ENCODE measurements at regions not wholly inside any gene's neighbourhood (a gene's known extent, or its start where the extent isn't known, plus 50 kb on each side); places are given as distances from the start of the nearest gene placed in this dataset.

GRCh38 chr3:76683256-76683655, 356.6 kb upstream of the ROBO2 start:
- Histone ChIP-seq H3K4me3 (ENCODE audit: low read depth in 2 of 2, low read length in 1 of 2) (no peak overlapping the region), H3K4me1 (ENCODE audit: control insufficient read depth in 1 of 2, insufficient read depth in 2 of 2, low read depth in 1 of 2, low read length in 1 of 2) (no peaks in the 10 kb centered on the region; a peak in 1 of 4 replicates), H2AFZ (ENCODE audit: low read depth) (no peak overlapping the region), H3K9ac (no peak overlapping the region), H3K9me2 (no peaks in the 10 kb centered on the region), H3K27me3 (ENCODE audit: insufficient read depth) (no peaks in the 10 kb centered on the region), H4K20me1 (ENCODE audit: insufficient read depth) (no peaks in the 10 kb centered on the region), H3K27ac (ENCODE audit: low read depth in 2 of 2, low read length in 1 of 2) (no peak overlapping the region), H3F3A (replicated peaks; ENCODE audit: insufficient read depth) (no peaks in the 10 kb centered on the region), H3K4me2 (no peak overlapping the region), H3K9me3 (no peaks in the 10 kb centered on the region), H3K79me2 (ENCODE audit: insufficient read depth) (no peaks in the 10 kb centered on the region), H3K36me3 (replicated peaks in 1 of 2; ENCODE audit: control insufficient read depth in 1 of 2, insufficient read depth in 2 of 2, low read length in 1 of 2) (no peaks in the 10 kb centered on the region)
- CTCF ChIA-PET, result interaction anchor here (0.9 kb wide), 2 partner anchors 70 to 356 kb away, joined by 3 to 4 read pairs; no protein-coding TSS in a partner anchor
- TF ChIP-seq MXI1 (IDR thresholded peaks at IDR 0.05; ENCODE audit: low read depth, low read length) (peak; percentile 46; the same call in 1 of the 2 replicates), GATA2 (CRISPR knock-in tag; IDR thresholded peaks at IDR 0.05) (peak; percentile 62), EP300 (IDR thresholded peaks at IDR 0.05; ENCODE audit: borderline replicate concordance in 1 of 2, low read depth in 1 of 2, low read length in 1 of 2) (peak in 1 of 2 experiments; percentile 80; a peak in 1 of 4 replicates), TEAD4 (IDR thresholded peaks at IDR 0.05; ENCODE audit: borderline replicate concordance, insufficient read depth) (0 out of 2 replicates have a peak, but pooled peaks have one; percentile 12), FOXM1 (IDR thresholded peaks at IDR 0.05; ENCODE audit: low read depth) (no peak)
- DNase-seq, result peak; percentile 12
- WGBS (ENCODE audit: low lambda C conversion rate), result 7% methylated on average over 3 of the region's 3 CpGs
- POLR2A ChIA-PET, result no interaction called here

- Histone ChIP-seq H3F3A (replicated peaks; ENCODE audit: insufficient read depth) (no peaks in the 10 kb centered on the region), H3K9me2 (no peaks in the 10 kb centered on the region), H3K4me1 (ENCODE audit: control insufficient read depth in 1 of 2, insufficient read depth in 2 of 2, low read depth in 1 of 2, low read length in 1 of 2) (no peaks in the 10 kb centered on the region; a peak in 1 of 4 replicates), H4K20me1 (ENCODE audit: insufficient read depth) (no peaks in the 10 kb centered on the region), H3K4me2 (no peak overlapping the region), H3K36me3 (replicated peaks in 1 of 2; ENCODE audit: control insufficient read depth in 1 of 2, insufficient read depth in 2 of 2, low read length in 1 of 2) (no peaks in the 10 kb centered on the region), H3K9ac (no peak overlapping the region), H3K27ac (ENCODE audit: low read depth in 2 of 2, low read length in 1 of 2) (no peak overlapping the region), H3K4me3 (ENCODE audit: low read depth in 2 of 2, low read length in 1 of 2) (no peak overlapping the region), H3K27me3 (ENCODE audit: insufficient read depth) (no peaks in the 10 kb centered on the region), H3K79me2 (ENCODE audit: insufficient read depth) (no peaks in the 10 kb centered on the region), H2AFZ (ENCODE audit: low read depth) (no peak overlapping the region), H3K9me3 (no peaks in the 10 kb centered on the region)
- ChIA-PET CTCF (no interaction called here), POLR2A (no interaction called here)
- no peak for DNase-seq
- TF ChIP-seq TAF1 (IDR thresholded peaks at IDR 0.05; ENCODE audit: borderline replicate concordance, low read depth, low read length) (no peak), USF1 (IDR thresholded peaks at IDR 0.05; ENCODE audit: borderline replicate concordance, low read depth) (no peak)
- 40% methylated on average over 2 of the region's 2 CpGs for WGBS (ENCODE audit: low lambda C conversion rate)
Observed at GRCh38 chr3:76684946-76685345, 355.0 kb upstream of the ROBO2 start.

GRCh38 chr3:76685858-76686257, 354.0 kb upstream of the ROBO2 start:
- CTCF ChIA-PET, result no interaction called here
- Histone ChIP-seq H3K9ac (no peak overlapping the region), H3K4me1 (ENCODE audit: control insufficient read depth in 1 of 2, insufficient read depth in 2 of 2, low read depth in 1 of 2, low read length in 1 of 2) (no peaks in the 10 kb centered on the region; a peak in 1 of 4 replicates), H3K4me3 (ENCODE audit: low read depth in 2 of 2, low read length in 1 of 2) (no peak overlapping the region), H2AFZ (ENCODE audit: low read depth) (no peak overlapping the region), H3K9me2 (no peaks in the 10 kb centered on the region), H3K27ac (ENCODE audit: low read depth in 2 of 2, low read length in 1 of 2) (no peak overlapping the region), H3F3A (replicated peaks; ENCODE audit: insufficient read depth) (no peaks in the 10 kb centered on the region), H3K9me3 (no peaks in the 10 kb centered on the region), H3K4me2 (no peak overlapping the region), H3K36me3 (replicated peaks in 1 of 2; ENCODE audit: control insufficient read depth in 1 of 2, insufficient read depth in 2 of 2, low read length in 1 of 2) (no peaks in the 10 kb centered on the region), H3K27me3 (ENCODE audit: insufficient read depth) (no peaks in the 10 kb centered on the region), H3K79me2 (ENCODE audit: insufficient read depth) (no peaks in the 10 kb centered on the region), H4K20me1 (ENCODE audit: insufficient read depth) (no peaks in the 10 kb centered on the region)
- POLR2A ChIA-PET, result no interaction called here
- TF ChIP-seq ELF1 (IDR thresholded peaks at IDR 0.05) (no peak), NFIC (IDR thresholded peaks at IDR 0.05; ENCODE audit: borderline replicate concordance) (no peak), CTCF (IDR thresholded peaks at IDR 0.05) (no peak), GABPA (IDR thresholded peaks at IDR 0.05; ENCODE audit: low read depth) (no peak), MEF2A (IDR thresholded peaks at IDR 0.05; ENCODE audit: borderline replicate concordance, low read depth) (no peak), USF1 (IDR thresholded peaks at IDR 0.05; ENCODE audit: borderline replicate concordance, low read depth) (no peak), RXRA (IDR thresholded peaks at IDR 0.05; ENCODE audit: borderline replicate concordance, low read depth) (no peak)
- DNase-seq, result no peak
- 70% methylated on average over 5 of the region's 5 CpGs for WGBS (ENCODE audit: low lambda C conversion rate)
